H1 (cell line): ENCODE measurements at regions not wholly inside any gene's neighbourhood (a gene's known extent, or its start where the extent isn't known, plus 50 kb on each side); places are given as distances from the start of the nearest gene placed in this dataset.

ENCODE experiments used
- CTCF ChIA-PET: fragments of 300-600 bp; sonication (Branson Sonifier 250); formaldehyde crosslinking; loops from one replicate; lab custom pipeline; 2021; ENCODE audit not compliant: partially characterized antibody; lab: Charles Lee
- POLR2A ChIA-PET: fragments of 300-600 bp; sonication (Branson Sonifier 250); formaldehyde crosslinking; loops from one replicate; lab custom pipeline; 2021; ENCODE audit warnings: inconsistent platforms; ENCODE audit not compliant: partially characterized antibody; lab: Charles Lee
- DNase-seq, 2 experiments: peaks; one replicate each; pipeline versions ENCODE4 v3.0.0 to v3.0.0-alpha.2; 2010 to 2022; ENCODE audit warnings: low spot score in 2 of 2, low read depth in 1 of 2, mixed read lengths in 1 of 2
- FAIRE-seq: peaks from 2 replicates; lab custom pipeline; 2011; peaks lifted over from hg19 to GRCh38; lab: Jason Lieb, UNC
- H2AFZ ChIP-seq: 2 replicates; pipeline ENCODE4 v1.8.1; 2012; ENCODE audit warnings: low read length, inconsistent platforms
- H2AK5ac ChIP-seq: 2 replicates; pipeline ENCODE4 v1.6.1; 2013; ENCODE audit warnings: low read depth, low read length
- H2BK120ac ChIP-seq: replicated peaks from 2 replicates; pipeline ENCODE3; 2013; ENCODE audit warnings: low read depth, low read length, inconsistent platforms
- H2BK12ac ChIP-seq: 2 replicates; pipeline ENCODE4 v1.6.1; 2013; ENCODE audit warnings: low read depth, low read length
- H2BK15ac ChIP-seq: 2 replicates; pipeline ENCODE4 v1.6.1; 2013; ENCODE audit warnings: low read length
- H2BK20ac ChIP-seq: 2 replicates; pipeline ENCODE4 v1.6.1; 2013; ENCODE audit warnings: low read length
- H2BK5ac ChIP-seq: 2 replicates; pipeline ENCODE4 v1.6.1; 2013; ENCODE audit warnings: low read depth, low read length
- H3K14ac ChIP-seq: 2 replicates; pipeline ENCODE4 v1.6.1; 2013; ENCODE audit warnings: inconsistent platforms; ENCODE audit not compliant: insufficient read length
- H3K18ac ChIP-seq: 2 replicates; pipeline ENCODE4 v1.6.1; 2013; ENCODE audit warnings: low read length; ENCODE audit errors: extremely low read depth
- H3K23ac ChIP-seq: 2 replicates; pipeline ENCODE4 v1.6.1; 2013; ENCODE audit warnings: inconsistent platforms; ENCODE audit not compliant: insufficient read length
- H3K23me2 ChIP-seq: 2 replicates; pipeline ENCODE4 v1.6.1; 2013; ENCODE audit warnings: low read depth, low read length
- H3K27ac ChIP-seq: 2 replicates; pipeline ENCODE4 v1.6.1; 2011; ENCODE audit warnings: low read depth, low read length, inconsistent platforms
- H3K27me3 ChIP-seq, 4 experiments: replicated peaks in 1 of 4; 1 replicate in 1 of 4; 2 replicates in 3 of 4; pipeline versions ENCODE4 v1.6.1 to v1.8.1; 2011 to 2013; ENCODE audit warnings: low read length in 3 of 4, mild to moderate bottlenecking in 3 of 4, inconsistent platforms in 2 of 4, mixed read lengths in 2 of 4, moderate library complexity in 1 of 4; ENCODE audit not compliant: control insufficient read depth in 3 of 4, insufficient read depth in 3 of 4; ENCODE audit errors: extremely low read depth in 1 of 4
- H3K36me3 ChIP-seq, 4 experiments: 2 replicates each; pipeline versions ENCODE4 v1.6.1 to v1.8.1; 2011 to 2013; ENCODE audit warnings: mild to moderate bottlenecking in 4 of 4, low read length in 3 of 4, moderate library complexity in 2 of 4, control low read depth in 1 of 4, inconsistent platforms in 1 of 4; ENCODE audit not compliant: insufficient read depth in 4 of 4, control insufficient read depth in 2 of 4
- H3K4ac ChIP-seq: replicated peaks from 2 replicates; pipeline ENCODE3; 2013; ENCODE audit warnings: low read length, low read depth, mixed read lengths, inconsistent platforms; ENCODE audit not compliant: insufficient read length
- H3K4me1 ChIP-seq, 4 experiments: replicated peaks in 1 of 4; 1 replicate in 1 of 4; 2 replicates in 3 of 4; pipeline versions ENCODE4 v1.6.1 to v1.8.1; 2011 to 2013; ENCODE audit warnings: low read length in 3 of 4, inconsistent platforms in 2 of 4, mixed read lengths in 1 of 4; ENCODE audit not compliant: insufficient read depth in 4 of 4, control insufficient read depth in 3 of 4
- H3K4me2 ChIP-seq, 2 experiments: 2 replicates each; pipeline versions ENCODE4 v1.6.1 to v1.8.1; 2011 to 2013; ENCODE audit warnings: low read depth in 2 of 2, low read length in 2 of 2, control low read depth in 1 of 2, inconsistent platforms in 1 of 2, mild to moderate bottlenecking in 1 of 2; ENCODE audit not compliant: insufficient read depth in 1 of 2
- H3K4me3 ChIP-seq, 4 experiments: fragments of 200-600, 300-600 bp in 1 of 4; sonication (generic), shearing (Covaris generic), sonication (Bioruptor Twin) in 1 of 4; 2 replicates each; pipeline versions ENCODE4 v1.5.1 to v1.8.1; 2011 to 2016; ENCODE audit warnings: low read length in 4 of 4, low read depth in 3 of 4, control low read depth in 2 of 4, inconsistent platforms in 2 of 4, mild to moderate bottlenecking in 2 of 4, mixed read lengths in 1 of 4, moderate library complexity in 1 of 4; ENCODE audit not compliant: insufficient read depth in 2 of 4; ENCODE audit errors: extremely low read depth in 1 of 4
- H3K56ac ChIP-seq: replicated peaks from 2 replicates; pipeline ENCODE3; 2013; ENCODE audit warnings: low read depth, mild to moderate bottlenecking, mixed read lengths, low read length, inconsistent platforms; ENCODE audit not compliant: insufficient read length
- H3K79me1 ChIP-seq: 2 replicates; pipeline ENCODE4 v1.6.1; 2013; ENCODE audit warnings: low read depth, low read length, control low read depth
- H3K79me2 ChIP-seq, 2 experiments: 2 replicates each; pipeline versions ENCODE4 v1.6.1 to v1.8.1; 2012 to 2013; ENCODE audit warnings: low read length in 2 of 2, mild to moderate bottlenecking in 2 of 2, inconsistent platforms in 1 of 2; ENCODE audit not compliant: insufficient read depth in 2 of 2, control insufficient read depth in 1 of 2
- H3K9ac ChIP-seq, 4 experiments: replicated peaks in 1 of 4; 1 replicate in 1 of 4; 2 replicates in 3 of 4; pipeline versions ENCODE4 v1.6.1 to v1.8.1; 2011 to 2013; ENCODE audit warnings: low read depth in 3 of 4, low read length in 3 of 4, control low read depth in 2 of 4, mild to moderate bottlenecking in 2 of 4, moderate library complexity in 2 of 4, inconsistent platforms in 1 of 4; ENCODE audit errors: extremely low read depth in 1 of 4
- H3K9me3 ChIP-seq, 2 experiments: 2 replicates each; pipeline versions ENCODE4 v1.6.1 to v1.8.1; 2012 to 2013; ENCODE audit warnings: mild to moderate bottlenecking in 2 of 2, moderate library complexity in 2 of 2, control low read depth in 1 of 2, inconsistent platforms in 1 of 2, low read depth in 1 of 2, low read length in 1 of 2, mixed read lengths in 1 of 2; ENCODE audit not compliant: insufficient read depth in 2 of 2
- H4K20me1 ChIP-seq, 2 experiments: replicated peaks in 1 of 2; 2 replicates each; pipeline versions ENCODE3 to v1.8.1; 2011 to 2013; ENCODE audit warnings: inconsistent platforms in 2 of 2, low read length in 2 of 2, mild to moderate bottlenecking in 1 of 2; ENCODE audit not compliant: insufficient read depth in 2 of 2, control insufficient read depth in 1 of 2
- H4K5ac ChIP-seq: 2 replicates; pipeline ENCODE4 v1.6.1; 2013; ENCODE audit warnings: low read length, low read depth, mixed read lengths, inconsistent platforms; ENCODE audit not compliant: insufficient read length
- H4K8ac ChIP-seq: 2 replicates; pipeline ENCODE4 v1.8.0; 2013; ENCODE audit warnings: mild to moderate bottlenecking, moderate library complexity, low read length, inconsistent platforms; ENCODE audit not compliant: insufficient read depth; ENCODE audit errors: extremely low read depth
- H4K91ac ChIP-seq: replicated peaks from 2 replicates; pipeline ENCODE3; 2013; ENCODE audit warnings: low read length, mixed read lengths, inconsistent platforms; ENCODE audit not compliant: insufficient read length
- ATF2 ChIP-seq: IDR thresholded peaks from 2 replicates; pipeline ENCODE4 v1.6.1; 2012; ENCODE audit warnings: low read length, inconsistent platforms
- BRCA1 ChIP-seq: IDR thresholded peaks from 2 replicates; pipeline ENCODE4 v1.6.1; 2012; ENCODE audit warnings: low read depth, low read length, improper control_type of control experiment
- EP300 ChIP-seq, 2 experiments: IDR thresholded peaks; 1 replicate in 1 of 2; 2 replicates in 1 of 2; pipeline ENCODE4 v1.6.1; 2011 to 2012; ENCODE audit warnings: low read depth in 2 of 2, low read length in 2 of 2, mild to moderate bottlenecking in 2 of 2, borderline replicate concordance in 1 of 2, inconsistent platforms in 1 of 2, moderate library complexity in 1 of 2
- GABPA ChIP-seq: IDR thresholded peaks from 2 replicates; pipeline ENCODE4 v1.6.1; 2011; ENCODE audit warnings: mild to moderate bottlenecking, low read length, moderate library complexity, borderline replicate concordance; ENCODE audit not compliant: insufficient read depth
- JUN ChIP-seq: IDR thresholded peaks from 2 replicates; pipeline ENCODE4 v1.6.1; 2011; ENCODE audit warnings: low read depth, mild to moderate bottlenecking, improper control_type of control experiment, low read length
- SP1 ChIP-seq: IDR thresholded peaks from 2 replicates; pipeline ENCODE4 v1.6.1; 2011; ENCODE audit warnings: low read depth, low read length
- WGBS, 2 experiments: shearing (Covaris generic) in 1 of 2; methylation state at CpG; one replicate each; pipeline versions ENCODE4 v1.1.6 to v1.1.7; 2013 to 2015; ENCODE audit warnings: low lambda C conversion rate in 2 of 2, mixed read lengths in 2 of 2, inconsistent platforms in 1 of 2, low coverage in 1 of 2, missing lambda C conversion rate in 1 of 2; ENCODE audit not compliant: insufficient replicate concordance in 2 of 2, insufficient coverage in 1 of 2, insufficient read length in 1 of 2; ENCODE audit errors: extremely low coverage in 1 of 2, missing lambda C conversion rate in 1 of 2; 5-methylcytosine and 5-hydroxymethylcytosine counted together

- Histone ChIP-seq H4K8ac (no peak overlapping the region), H3K9me3 (no peaks in the 10 kb centered on the region), H2BK5ac (peak overlapping the region; percentile 35; the same call in 1 of the 2 replicates), H3K14ac (no peak overlapping the region), H3K27ac (no peak overlapping the region), H4K20me1 (no peaks in the 10 kb centered on the region), H3K79me1 (no peaks in the 10 kb centered on the region), H3K79me2 (no peaks in the 10 kb centered on the region), H2BK12ac (no peak overlapping the region), H3K4ac (no peak overlapping the region), H3K4me3 (no peak overlapping the region), H3K56ac (no peak overlapping the region), H2AK5ac (no peak overlapping the region), H2BK20ac (no peak overlapping the region), H3K4me2 (no peak overlapping the region), H2BK120ac (no peak overlapping the region), H3K18ac (no peak overlapping the region), H2BK15ac (no peak overlapping the region), H4K5ac (no peak overlapping the region), H3K4me1 (peaks cover 0 to 3% (median 0%) of the 10 kb centered on the region in 4 experiments; a peak in 2 of 7 replicates), H3K9ac (no peak overlapping the region), H4K91ac (no peak overlapping the region), H2AFZ (peak overlapping the region; percentile 66), H3K23me2 (no peaks in the 10 kb centered on the region), H3K23ac (no peak overlapping the region), H3K36me3 (no peaks in the 10 kb centered on the region), H3K27me3 (no peaks in the 10 kb centered on the region)
- DNase-seq (no peak), FAIRE-seq (no peak)
- TF ChIP-seq JUN: no peak
- TF ChIP-seq SP1: no peak
- TF ChIP-seq ATF2: no peak
- no peak for TF ChIP-seq GABPA
- no peak for TF ChIP-seq EP300 (IDR thresholded peaks at IDR 0.05; ENCODE audit: borderline replicate concordance in 1 of 2, low read depth in 2 of 2, low read length in 2 of 2)
- TF ChIP-seq BRCA1: no peak
- ChIA-PET POLR2A (no interaction called here), CTCF (no interaction called here)
- WGBS, 2 experiments: 96% methylated on average over 4 of the region's 4 CpGs; no CpG with 5 or more reads in 1 of the 2 experiments
Observed at GRCh38 chr2:184169366-184169765, 429.0 kb upstream of the ZNF804A start.
